Fibroblast of pulmonary artery (primary cell): ENCODE measurements at regions not wholly inside any gene's neighbourhood (a gene's known extent, or its start where the extent isn't known, plus 50 kb on each side); places are given as distances from the start of the nearest gene placed in this dataset.

Experiments
- DNase-seq: peaks from one replicate; pipeline ENCODE4 v3.0.0-alpha.2; 2010; ENCODE audit warnings: low read depth
- H3K4me3 ChIP-seq: replicated peaks from 2 replicates; pipeline ENCODE4 v1.5.1; 2011; ENCODE audit warnings: low read depth, mild to moderate bottlenecking, control low read depth, low read length, moderate library complexity
- CTCF ChIP-seq: IDR thresholded peaks from 2 replicates; pipeline ENCODE4 v1.5.1; 2011; ENCODE audit warnings: mild to moderate bottlenecking, control low read depth, low read length, inconsistent platforms; ENCODE audit errors: missing control alignments

GRCh38 chr14:97027256-97027999, 230.2 kb downstream of the VRK1 start:
- DNase-seq: no peak
- no peak for TF ChIP-seq CTCF
- no peak overlapping the region for H3K4me3 ChIP-seq

GRCh38 chr14:97028382-97028781, 231.2 kb downstream of the VRK1 start:
- DNase-seq: no peak
- H3K4me3 ChIP-seq: no peak overlapping the region
- no peak for TF ChIP-seq CTCF

DNA sequence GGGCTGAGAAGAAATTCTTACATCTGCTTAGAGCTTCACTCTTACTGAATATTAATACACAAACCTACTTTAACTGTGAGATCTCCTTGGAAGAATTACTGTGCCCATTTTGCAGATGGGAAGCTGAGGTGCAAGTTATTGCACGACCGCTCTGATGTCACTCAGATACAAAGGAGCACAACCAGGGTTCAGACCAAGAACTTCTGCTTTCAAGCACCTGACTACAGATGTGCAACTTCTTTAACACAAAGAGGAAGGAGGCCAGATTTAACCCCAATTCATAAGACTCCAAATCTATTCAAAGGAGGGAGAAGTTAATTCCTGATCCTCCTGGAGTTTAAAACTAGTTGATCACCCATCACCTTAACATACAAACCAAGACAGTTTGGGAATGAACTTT, 232.6 kb downstream of the VRK1 start:
- H3K4me3 ChIP-seq: no peak overlapping the region
- TF ChIP-seq CTCF: no peak
- DNase-seq: no peak

- no peak for DNase-seq
- TF ChIP-seq CTCF: no peak
- H3K4me3 ChIP-seq: no peak overlapping the region
These were observed 234.3 kb downstream of the VRK1 start for GRCh38 chr14:97031530-97031929.

GRCh38 chr14:97033556-97034081, 236.4 kb downstream of the VRK1 start:
- DNase-seq: no peak
- TF ChIP-seq CTCF: no peak
- H3K4me3 ChIP-seq: no peak overlapping the region

GRCh38 chr14:97036086-97036852, 239.1 kb downstream of the VRK1 start:
- no peak for TF ChIP-seq CTCF
- H3K4me3 ChIP-seq: no peak overlapping the region
- DNase-seq: no peak
